Mesenchymal stem cell (in vitro differentiated cells and primary cell): ENCODE measurements at regions not wholly inside any gene's neighbourhood (a gene's known extent, or its start where the extent isn't known, plus 50 kb on each side); places are given as distances from the start of the nearest gene placed in this dataset.

Source experiments
- DNase-seq: peaks from one replicate; pipeline ENCODE4 v3.0.0-alpha.2; 2013
- H2AFZ ChIP-seq: one replicate; pipeline ENCODE4 v1.6.1; 2013; ENCODE audit warnings: low read depth, mild to moderate bottlenecking, control low read depth, inconsistent platforms, low read length, moderate library complexity
- H2AK5ac ChIP-seq: 2 replicates; pipeline ENCODE4 v1.6.1; 2013; ENCODE audit warnings: low read length, moderate library complexity, mild to moderate bottlenecking, inconsistent platforms; ENCODE audit not compliant: severe bottlenecking
- H2BK120ac ChIP-seq: one replicate; pipeline ENCODE4 v1.6.1; 2013; ENCODE audit warnings: low read depth, mild to moderate bottlenecking, inconsistent platforms, low read length, moderate library complexity
- H2BK12ac ChIP-seq, 2 experiments: one replicate each; pipeline ENCODE4 v1.6.1; 2013; ENCODE audit warnings: inconsistent platforms in 2 of 2, low read length in 2 of 2, mild to moderate bottlenecking in 2 of 2, moderate library complexity in 2 of 2, control low read depth in 1 of 2
- H2BK15ac ChIP-seq: one replicate; pipeline ENCODE4 v1.6.1; 2013; ENCODE audit warnings: mild to moderate bottlenecking, low read depth, inconsistent platforms; ENCODE audit not compliant: poor library complexity, severe bottlenecking
- H2BK5ac ChIP-seq: 2 replicates; pipeline ENCODE4 v1.6.1; 2013; ENCODE audit warnings: low read depth, mild to moderate bottlenecking, low read length, control low read depth, inconsistent platforms; ENCODE audit not compliant: poor library complexity, severe bottlenecking
- H3K14ac ChIP-seq, 2 experiments: one replicate each; pipeline ENCODE4 v1.6.1; 2013; ENCODE audit warnings: inconsistent platforms in 2 of 2, low read length in 2 of 2, control low read depth in 1 of 2, mild to moderate bottlenecking in 1 of 2, moderate library complexity in 1 of 2
- H3K18ac ChIP-seq, 2 experiments: one replicate each; pipeline ENCODE4 v1.6.1; 2013; ENCODE audit warnings: inconsistent platforms in 2 of 2, low read length in 2 of 2, control low read depth in 1 of 2, low read depth in 1 of 2, mild to moderate bottlenecking in 1 of 2
- H3K23ac ChIP-seq, 2 experiments: one replicate each; pipeline ENCODE4 v1.6.1; 2013; ENCODE audit warnings: inconsistent platforms in 2 of 2, low read length in 2 of 2, mild to moderate bottlenecking in 2 of 2, moderate library complexity in 2 of 2, control low read depth in 1 of 2
- H3K27ac ChIP-seq: 2 replicates; pipeline ENCODE4 v1.5.1; 2013; ENCODE audit warnings: mild to moderate bottlenecking, moderate library complexity, low read length, control low read depth, inconsistent platforms; ENCODE audit not compliant: poor library complexity, severe bottlenecking
- H3K27me3 ChIP-seq, 2 experiments: 2 replicates each; pipeline versions ENCODE4 v1.6.1 to v1.7.0; 2013; ENCODE audit warnings: low read length in 2 of 2, mild to moderate bottlenecking in 2 of 2, moderate library complexity in 2 of 2, control low read depth in 1 of 2, inconsistent platforms in 1 of 2; ENCODE audit not compliant: control insufficient read depth in 1 of 2, insufficient read depth in 1 of 2
- H3K36me3 ChIP-seq, 2 experiments: 2 replicates each; pipeline versions ENCODE4 v1.6.1 to v1.7.0; 2013; ENCODE audit warnings: low read length in 2 of 2, control low read depth in 1 of 2, inconsistent platforms in 1 of 2, low read depth in 1 of 2, mild to moderate bottlenecking in 1 of 2; ENCODE audit not compliant: insufficient read depth in 2 of 2, control insufficient read depth in 1 of 2
- H3K4ac ChIP-seq, 2 experiments: one replicate each; pipeline ENCODE4 v1.6.1; 2013; ENCODE audit warnings: inconsistent platforms in 2 of 2, low read length in 2 of 2, mild to moderate bottlenecking in 2 of 2, moderate library complexity in 2 of 2, control low read depth in 1 of 2, low read depth in 1 of 2
- H3K4me1 ChIP-seq: 2 replicates; pipeline ENCODE4 v1.6.1; 2013; ENCODE audit warnings: low read depth, low read length, control low read depth; ENCODE audit not compliant: control insufficient read depth, insufficient read depth
- H3K4me2 ChIP-seq: 2 replicates; pipeline ENCODE4 v1.6.1; 2013; ENCODE audit warnings: low read length, mild to moderate bottlenecking, inconsistent platforms; ENCODE audit not compliant: poor library complexity, severe bottlenecking
- H3K4me3 ChIP-seq, 2 experiments: 2 replicates each; pipeline versions ENCODE4 v1.5.1 to v1.7.0; 2013; ENCODE audit warnings: low read length in 2 of 2, mild to moderate bottlenecking in 2 of 2, control low read depth in 1 of 2, low read depth in 1 of 2; ENCODE audit not compliant: insufficient read depth in 1 of 2
- H3K79me1 ChIP-seq: replicated peaks from 2 replicates; pipeline ENCODE4 v1.6.1; 2013; ENCODE audit warnings: mild to moderate bottlenecking, control low read depth, low read length, inconsistent platforms; ENCODE audit not compliant: poor library complexity, severe bottlenecking
- H3K9ac ChIP-seq: 2 replicates; pipeline ENCODE4 v1.7.0; 2013; ENCODE audit warnings: mild to moderate bottlenecking, low read length, moderate library complexity
- H3K9me3 ChIP-seq: 2 replicates; pipeline ENCODE4 v1.7.0; 2013; ENCODE audit warnings: mild to moderate bottlenecking, low read length; ENCODE audit not compliant: control insufficient read depth
- H4K8ac ChIP-seq: one replicate; pipeline ENCODE4 v1.6.1; 2013; ENCODE audit warnings: inconsistent platforms, mild to moderate bottlenecking, low read length, moderate library complexity
- H4K91ac ChIP-seq: one replicate; pipeline ENCODE4 v1.6.1; 2013; ENCODE audit warnings: mild to moderate bottlenecking, low read length, inconsistent platforms
- WGBS: methylation state at CpG from one replicate; pipeline ENCODE4 v1.1.7; 2013; ENCODE audit warnings: mixed read lengths; 5-methylcytosine and 5-hydroxymethylcytosine counted together

DNA sequence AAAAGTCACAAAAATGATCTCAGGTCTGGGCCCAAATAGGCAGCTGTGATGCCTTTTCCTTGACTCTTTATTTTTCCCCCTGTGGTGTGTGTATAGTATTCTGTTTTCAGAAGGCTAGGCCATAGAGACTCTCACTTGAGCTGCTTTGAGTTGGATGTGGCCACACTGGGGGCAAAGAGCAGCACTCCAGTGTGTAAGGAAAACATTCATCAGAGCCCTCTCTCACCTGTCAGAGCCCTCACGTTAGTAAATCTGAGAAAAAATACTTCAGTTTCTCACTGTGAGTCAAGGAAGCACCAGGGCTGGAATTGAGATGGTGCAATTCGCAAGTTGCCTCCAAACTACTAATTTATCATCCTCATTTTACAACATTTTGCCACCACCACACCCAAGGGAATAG is 136.1 kb downstream of the ST6GAL2 start:
- H2AK5ac ChIP-seq, result no peak overlapping the region
- no peak overlapping the region for H3K27ac ChIP-seq
- no peaks in the 10 kb centered on the region for H3K4me1 ChIP-seq
- no peak overlapping the region for H2BK15ac ChIP-seq
- no peak overlapping the region for H3K4ac ChIP-seq
- no peak overlapping the region for H4K91ac ChIP-seq
- no peak overlapping the region for H4K8ac ChIP-seq
- H3K14ac ChIP-seq, result no peak overlapping the region
- H3K27me3 ChIP-seq, result no peaks in the 10 kb centered on the region
- no peaks in the 10 kb centered on the region for H3K36me3 ChIP-seq
- no peak overlapping the region for H2BK5ac ChIP-seq
- no peak overlapping the region for H3K9ac ChIP-seq
- H3K18ac ChIP-seq, result no peak overlapping the region
- no peaks in the 10 kb centered on the region for H3K79me1 ChIP-seq
- no peak for DNase-seq
- no peak overlapping the region for H3K23ac ChIP-seq
- no peak overlapping the region for H3K4me2 ChIP-seq
- no peak overlapping the region for H2AFZ ChIP-seq
- H2BK120ac ChIP-seq, result no peak overlapping the region
- no peaks in the 10 kb centered on the region for H3K9me3 ChIP-seq
- WGBS, result 20% methylated on average over 2 of the region's 2 CpGs
- no peak overlapping the region for H3K4me3 ChIP-seq
- no peak overlapping the region for H2BK12ac ChIP-seq
